NCI-H446 treated with DMSO at 0.1 percent for 48 hours (cell line): ENCODE measurements at regions not wholly inside any gene's neighbourhood (a gene's known extent, or its start where the extent isn't known, plus 50 kb on each side); places are given as distances from the start of the nearest gene placed in this dataset.
"Not testable (repeated sequence)": the region's sequence is repeated elsewhere in the genome, so short reads cannot be mapped to it uniquely, and the experiment has no call there.

Source experiments
- DNase-seq: peaks from one replicate; lab custom pipeline; 2025; lab: John Stamatoyannopoulos, UW

GRCh38 chr3:144754076-144754783, 782.6 kb downstream of the DIPK2A start:
- DNase-seq: no peak

- no peak for DNase-seq
These were observed 785.2 kb downstream of the DIPK2A start for GRCh38 chr3:144756704-144757440.

GRCh38 chr3:144760831-144761230, 789.2 kb downstream of the DIPK2A start:
- DNase-seq: no peak

- DNase-seq: no peak
These were observed 790.5 kb downstream of the DIPK2A start for GRCh38 chr3:144762091-144762490.

GRCh38 chr3:144763878-144764454, 792.3 kb downstream of the DIPK2A start:
- no peak for DNase-seq

- no peak for DNase-seq
These were observed 798.7 kb downstream of the DIPK2A start for GRCh38 chr3:144770281-144770680.

- peak; percentile 52 for DNase-seq
These were observed 799.3 kb downstream of the DIPK2A start for GRCh38 chr3:144770915-144771351.

GRCh38 chr3:144771381-144771870, 799.8 kb downstream of the DIPK2A start:
- DNase-seq: no peak

GRCh38 chr3:144772372-144772771, 800.7 kb downstream of the DIPK2A start:
- no peak for DNase-seq

GRCh38 chr3:144773350-144773749, 801.7 kb downstream of the DIPK2A start:
- DNase-seq: no peak

GRCh38 chr3:144774897-144775296, 803.3 kb downstream of the DIPK2A start:
- DNase-seq: no peak

GRCh38 chr3:144775551-144775950, 803.9 kb downstream of the DIPK2A start:
- no peak for DNase-seq

- DNase-seq: no peak
These were observed 806.3 kb downstream of the DIPK2A start for GRCh38 chr3:144777906-144778305.

GRCh38 chr3:144791034-144791433, 819.4 kb downstream of the DIPK2A start:
- DNase-seq: no peak

GRCh38 chr3:144801890-144802289, 830.3 kb downstream of the DIPK2A start:
- DNase-seq: no peak

GRCh38 chr3:144809380-144809779, 837.8 kb downstream of the DIPK2A start:
- DNase-seq: no peak

GRCh38 chr3:144810160-144810559, 838.5 kb downstream of the DIPK2A start:
- no peak for DNase-seq

- DNase-seq: no peak
These were observed 844.0 kb downstream of the DIPK2A start for GRCh38 chr3:144815655-144816054.

GRCh38 chr3:144816323-144816722, 844.7 kb downstream of the DIPK2A start:
- DNase-seq: no peak

GRCh38 chr3:144818973-144819372, 847.4 kb downstream of the DIPK2A start:
- no peak for DNase-seq

- DNase-seq: not testable (repeated sequence)
These were observed 848.6 kb downstream of the DIPK2A start for GRCh38 chr3:144820232-144820631.

- DNase-seq: no peak
These were observed 849.1 kb downstream of the DIPK2A start for GRCh38 chr3:144820726-144821125.

GRCh38 chr3:144821583-144821982, 850.0 kb downstream of the DIPK2A start:
- no peak for DNase-seq
